Neutrophil (primary cell): ENCODE measurements at regions not wholly inside any gene's neighbourhood (a gene's known extent, or its start where the extent isn't known, plus 50 kb on each side); places are given as distances from the start of the nearest gene placed in this dataset.
"Not testable (repeated sequence)": the region's sequence is repeated elsewhere in the genome, so short reads cannot be mapped to it uniquely, and the experiment has no call there.

Experiments used
- H3K27ac ChIP-seq: fragments of 200-600 bp; sonication (generic); 2 replicates; pipeline ENCODE4 v1.5.1; 2016; ENCODE audit warnings: mild to moderate bottlenecking, moderate library complexity
- H3K27me3 ChIP-seq: fragments of 200-600 bp; sonication (generic); 2 replicates; pipeline ENCODE4 v1.6.0; 2016; ENCODE audit warnings: mild to moderate bottlenecking
- H3K36me3 ChIP-seq: fragments of 200-600 bp; sonication (generic); 2 replicates; pipeline ENCODE4 v1.5.1; 2017
- H3K4me1 ChIP-seq, 2 experiments: fragments of 200-600 bp in 1 of 2; sonication (generic) in 1 of 2; 1 replicate in 1 of 2; 2 replicates in 1 of 2; pipeline versions ENCODE4 v1.5.1 to v1.6.1; 2013 to 2016; ENCODE audit warnings: low read depth in 1 of 2, low read length in 1 of 2, mild to moderate bottlenecking in 1 of 2, moderate library complexity in 1 of 2; ENCODE audit not compliant: control insufficient read depth in 1 of 2, insufficient read depth in 1 of 2
- H3K4me3 ChIP-seq, 2 experiments: fragments of 200-600 bp in 1 of 2; sonication (generic) in 1 of 2; 1 replicate in 1 of 2; 2 replicates in 1 of 2; pipeline ENCODE4 v1.5.1; 2013 to 2016; ENCODE audit warnings: low read depth in 1 of 2, low read length in 1 of 2, mild to moderate bottlenecking in 1 of 2, moderate library complexity in 1 of 2
- H3K9me3 ChIP-seq: fragments of 200-600 bp; sonication (generic); 2 replicates; pipeline ENCODE4 v1.5.1; 2016
- TF ChIP-seq, protein P1 (sequence below): fragments of 200-600 bp; sonication (generic); IDR thresholded peaks from 2 replicates; pipeline ENCODE4 v1.5.1; 2016; ENCODE audit warnings: antibody characterized with exemption

- no peaks in the 10 kb centered on the region for H3K27me3 ChIP-seq
- H3K9me3 ChIP-seq = no peaks in the 10 kb centered on the region
- H3K4me1 ChIP-seq = peaks cover 4 to 11% of the 10 kb centered on the region in 2 experiments
- no peak overlapping the region for H3K4me3 ChIP-seq
- TF ChIP-seq, protein P1, sequence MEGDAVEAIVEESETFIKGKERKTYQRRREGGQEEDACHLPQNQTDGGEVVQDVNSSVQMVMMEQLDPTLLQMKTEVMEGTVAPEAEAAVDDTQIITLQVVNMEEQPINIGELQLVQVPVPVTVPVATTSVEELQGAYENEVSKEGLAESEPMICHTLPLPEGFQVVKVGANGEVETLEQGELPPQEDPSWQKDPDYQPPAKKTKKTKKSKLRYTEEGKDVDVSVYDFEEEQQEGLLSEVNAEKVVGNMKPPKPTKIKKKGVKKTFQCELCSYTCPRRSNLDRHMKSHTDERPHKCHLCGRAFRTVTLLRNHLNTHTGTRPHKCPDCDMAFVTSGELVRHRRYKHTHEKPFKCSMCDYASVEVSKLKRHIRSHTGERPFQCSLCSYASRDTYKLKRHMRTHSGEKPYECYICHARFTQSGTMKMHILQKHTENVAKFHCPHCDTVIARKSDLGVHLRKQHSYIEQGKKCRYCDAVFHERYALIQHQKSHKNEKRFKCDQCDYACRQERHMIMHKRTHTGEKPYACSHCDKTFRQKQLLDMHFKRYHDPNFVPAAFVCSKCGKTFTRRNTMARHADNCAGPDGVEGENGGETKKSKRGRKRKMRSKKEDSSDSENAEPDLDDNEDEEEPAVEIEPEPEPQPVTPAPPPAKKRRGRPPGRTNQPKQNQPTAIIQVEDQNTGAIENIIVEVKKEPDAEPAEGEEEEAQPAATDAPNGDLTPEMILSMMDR = no peak
- peaks cover 30% of the 10 kb centered on the region for H3K36me3 ChIP-seq
- H3K27ac ChIP-seq = peak overlapping the region; percentile 40
These were observed 91.2 kb downstream of the ARRDC3 start for GRCh38 chr5:91291628-91292569.

- H3K9me3 ChIP-seq = no peaks in the 10 kb centered on the region
- peaks cover under 1% of the 10 kb centered on the region for H3K27me3 ChIP-seq
- no peak overlapping the region for H3K27ac ChIP-seq
- no peak overlapping the region for H3K4me3 ChIP-seq
- H3K36me3 ChIP-seq = peaks cover 19% of the 10 kb centered on the region
- H3K4me1 ChIP-seq = peaks cover 16 to 22% of the 10 kb centered on the region in 2 experiments
- TF ChIP-seq, protein P1 = no peak
These were observed 94.8 kb downstream of the ARRDC3 start for GRCh38 chr5:91288118-91288916.

DNA sequence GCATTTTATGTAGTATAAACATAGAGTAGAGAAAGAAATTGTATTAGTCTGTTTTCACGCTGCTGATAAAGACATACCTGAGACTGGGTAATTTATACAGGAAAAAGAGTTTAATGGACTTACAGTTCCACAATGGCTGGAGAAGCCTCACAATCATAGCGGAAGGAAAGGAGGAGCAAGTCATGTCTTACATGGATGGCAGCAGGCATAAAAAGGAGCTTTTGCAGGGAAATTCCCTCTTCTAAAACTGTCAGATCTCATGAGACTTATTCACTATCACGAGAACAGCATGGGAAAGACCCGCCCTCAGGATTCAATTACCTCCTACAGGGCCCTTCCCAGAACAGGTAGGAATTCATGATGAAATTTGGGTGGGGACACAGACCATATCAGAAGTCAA, 98.1 kb downstream of the ARRDC3 start:
- not testable (repeated sequence) for H3K27ac ChIP-seq, H3K4me3 ChIP-seq, H3K9me3 ChIP-seq
- H3K27me3 ChIP-seq = peaks cover 25% of the 10 kb centered on the region
- H3K4me1 ChIP-seq = peaks cover 25 to 26% of the 10 kb centered on the region in 2 experiments
- H3K36me3 ChIP-seq = peaks cover 19% of the 10 kb centered on the region

DNA sequence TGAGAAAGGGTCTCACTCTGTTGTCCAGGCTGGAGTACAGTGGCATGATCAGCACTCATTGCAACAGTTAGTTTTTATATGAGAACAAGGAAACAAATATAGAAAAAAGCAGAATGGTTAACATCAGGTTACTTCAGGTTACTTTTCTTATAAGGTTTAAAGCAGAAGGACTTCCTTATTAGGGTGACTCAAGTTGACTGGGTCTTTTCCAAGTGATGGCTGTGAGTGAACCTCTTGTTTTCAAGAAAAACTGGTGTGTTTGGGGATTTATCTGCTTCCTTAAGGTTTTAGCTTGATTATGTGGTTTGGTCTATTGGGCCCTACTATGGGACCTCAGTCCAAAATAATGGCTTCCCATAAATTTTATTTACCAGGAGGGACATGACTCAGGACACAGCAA, 99.2 kb downstream of the ARRDC3 start:
- Histone ChIP-seq H3K27ac (peak overlapping the region; percentile 28), H3K36me3 (peaks cover 8% of the 10 kb centered on the region), H3K4me1 (peaks cover 29 to 34% of the 10 kb centered on the region in 2 experiments), H3K9me3 (no peaks in the 10 kb centered on the region), H3K4me3 (no peak overlapping the region), H3K27me3 (peaks cover 25% of the 10 kb centered on the region)
- TF ChIP-seq, protein P1 = no peak

DNA sequence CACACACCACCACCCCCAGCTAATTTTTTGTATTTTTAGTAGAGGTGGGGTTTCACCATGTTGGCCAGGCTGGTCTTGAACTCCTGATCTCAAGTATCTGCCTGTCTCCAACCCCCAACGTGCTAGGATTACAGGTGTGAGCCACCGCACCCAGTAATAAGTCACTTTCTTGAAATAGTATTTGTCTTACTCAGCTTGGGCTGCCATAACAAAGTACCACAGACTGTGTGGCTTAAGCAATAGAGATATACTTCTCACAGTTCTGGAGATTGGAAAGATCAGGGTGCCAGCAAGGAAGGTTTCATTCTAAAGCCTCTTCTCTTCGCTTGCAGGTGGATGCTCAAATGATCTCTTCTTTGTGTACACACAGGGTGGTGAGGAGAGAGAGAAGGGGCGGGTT, 99.8 kb downstream of the ARRDC3 start:
- H3K27me3 ChIP-seq = peaks cover 27% of the 10 kb centered on the region
- peaks cover 29 to 34% of the 10 kb centered on the region in 2 experiments for H3K4me1 ChIP-seq
- peak overlapping the region; percentile 28 for H3K27ac ChIP-seq
- no peak overlapping the region for H3K4me3 ChIP-seq
- H3K9me3 ChIP-seq = no peaks in the 10 kb centered on the region
- TF ChIP-seq, protein P1 = no peak
- peaks cover 4% of the 10 kb centered on the region for H3K36me3 ChIP-seq
